A549 (cell line): ENCODE measurements at regions not wholly inside any gene's neighbourhood (a gene's known extent, or its start where the extent isn't known, plus 50 kb on each side); places are given as distances from the start of the nearest gene placed in this dataset.

Source experiments
- CBX2 ChIP-seq: fragments of 200-600 bp; sonication (generic); IDR thresholded peaks from 2 replicates; pipeline ENCODE4 v1.6.1; 2016; ENCODE audit warnings: low read depth, mild to moderate bottlenecking, borderline replicate concordance
- HDAC2 ChIP-seq: fragments of 200-600 bp; sonication (generic); IDR thresholded peaks from 2 replicates; pipeline ENCODE4 v1.6.1; 2016
- POLR2A ChIP-seq: IDR thresholded peaks from 2 replicates; pipeline ENCODE4 v1.6.1; 2012; ENCODE audit warnings: mild to moderate bottlenecking, low read length
- POLR2AphosphoS2 ChIP-seq: conservative IDR thresholded peaks from 2 replicates; pipeline ENCODE4 v1.6.1; 2012; ENCODE audit warnings: low read length, improper control_type of control experiment, inconsistent platforms
- RAD21 ChIP-seq, 2 experiments: fragments of >200 bp in 1 of 2; sonication (Bioruptor Twin) in 1 of 2; formaldehyde crosslinking in 1 of 2; IDR thresholded peaks in 1 of 2; conservative IDR thresholded peaks in 1 of 2; 2 replicates in 1 of 2; 3 replicates in 1 of 2; pipeline ENCODE4 v1.6.1; 2012 to 2018; ENCODE audit warnings: inconsistent platforms in 1 of 2
- RCOR1 ChIP-seq: fragments of 150-350 bp; IDR thresholded peaks from 2 replicates; pipeline ENCODE4 v1.6.1; 2014; ENCODE audit warnings: antibody characterized with exemption, low read length, low read depth
- RFX5 ChIP-seq: fragments of 450-650 bp; IDR thresholded peaks from 2 replicates; pipeline ENCODE4 v1.7.1; 2014; ENCODE audit warnings: antibody characterized with exemption, mild to moderate bottlenecking, moderate library complexity
- RNF2 ChIP-seq: fragments of 200-600 bp; sonication (generic); IDR thresholded peaks from 2 replicates; pipeline ENCODE4 v1.6.1; 2016; ENCODE audit warnings: low read depth, mild to moderate bottlenecking, antibody characterized with exemption, moderate library complexity, borderline replicate concordance
- TF ChIP-seq, protein P1 (sequence below): fragments of >200 bp; sonication (Bioruptor Twin); formaldehyde crosslinking; IDR thresholded peaks from 3 replicates; pipeline ENCODE4 v1.5.1; 2016
- TF ChIP-seq, protein P2 (sequence below): fragments of 250-450 bp; sonication (Bioruptor Pico); IDR thresholded peaks from 2 replicates; pipeline ENCODE4 v1.5.0; 2021; ENCODE audit warnings: mild to moderate bottlenecking, moderate library complexity, borderline replicate concordance
- TF ChIP-seq, protein P3 (sequence below): fragments of 200-600 bp; sonication (generic); IDR thresholded peaks from 2 replicates; pipeline ENCODE4 v1.6.1; 2016; ENCODE audit warnings: antibody characterized with exemption, mild to moderate bottlenecking, moderate library complexity

DNA sequence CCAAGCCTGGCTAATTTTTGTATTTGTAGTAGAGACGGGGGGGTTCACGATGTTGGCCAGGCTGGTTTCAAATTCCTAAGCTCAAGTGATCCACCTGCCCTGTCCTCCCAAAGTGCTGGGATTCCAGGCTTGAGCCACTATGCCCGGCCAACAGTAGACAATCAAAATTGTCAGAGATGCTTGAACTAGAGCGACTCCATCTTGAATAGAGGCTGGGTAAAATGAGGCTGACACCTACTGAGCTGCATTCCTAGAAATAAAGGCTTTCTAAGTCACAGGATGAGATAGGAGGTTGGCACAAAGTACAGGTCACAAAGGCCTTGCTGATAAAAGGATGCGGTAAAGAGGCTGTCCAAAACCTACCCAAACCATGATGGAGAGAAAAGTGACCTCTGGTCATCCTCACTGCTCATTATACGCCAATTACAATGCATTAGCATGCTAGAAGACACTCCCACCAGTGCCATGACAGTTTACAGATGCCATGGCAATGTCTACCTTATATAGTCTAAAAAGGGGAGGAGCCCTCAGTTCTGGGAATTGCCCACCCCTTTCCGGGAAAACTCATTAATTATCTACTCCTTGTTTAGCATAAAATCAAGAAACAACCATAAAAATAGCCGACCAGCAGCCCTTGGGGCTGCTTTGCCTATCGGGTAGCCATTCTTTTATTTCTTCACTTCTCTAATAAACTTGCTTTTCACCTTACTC lies 134.5 kb downstream of the BAMBI start:
- no peak for TF ChIP-seq RFX5
- TF ChIP-seq HDAC2, result no peak
- TF ChIP-seq, protein P1, sequence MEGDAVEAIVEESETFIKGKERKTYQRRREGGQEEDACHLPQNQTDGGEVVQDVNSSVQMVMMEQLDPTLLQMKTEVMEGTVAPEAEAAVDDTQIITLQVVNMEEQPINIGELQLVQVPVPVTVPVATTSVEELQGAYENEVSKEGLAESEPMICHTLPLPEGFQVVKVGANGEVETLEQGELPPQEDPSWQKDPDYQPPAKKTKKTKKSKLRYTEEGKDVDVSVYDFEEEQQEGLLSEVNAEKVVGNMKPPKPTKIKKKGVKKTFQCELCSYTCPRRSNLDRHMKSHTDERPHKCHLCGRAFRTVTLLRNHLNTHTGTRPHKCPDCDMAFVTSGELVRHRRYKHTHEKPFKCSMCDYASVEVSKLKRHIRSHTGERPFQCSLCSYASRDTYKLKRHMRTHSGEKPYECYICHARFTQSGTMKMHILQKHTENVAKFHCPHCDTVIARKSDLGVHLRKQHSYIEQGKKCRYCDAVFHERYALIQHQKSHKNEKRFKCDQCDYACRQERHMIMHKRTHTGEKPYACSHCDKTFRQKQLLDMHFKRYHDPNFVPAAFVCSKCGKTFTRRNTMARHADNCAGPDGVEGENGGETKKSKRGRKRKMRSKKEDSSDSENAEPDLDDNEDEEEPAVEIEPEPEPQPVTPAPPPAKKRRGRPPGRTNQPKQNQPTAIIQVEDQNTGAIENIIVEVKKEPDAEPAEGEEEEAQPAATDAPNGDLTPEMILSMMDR, result no peak
- no peak for TF ChIP-seq CBX2
- TF ChIP-seq, protein P2, sequence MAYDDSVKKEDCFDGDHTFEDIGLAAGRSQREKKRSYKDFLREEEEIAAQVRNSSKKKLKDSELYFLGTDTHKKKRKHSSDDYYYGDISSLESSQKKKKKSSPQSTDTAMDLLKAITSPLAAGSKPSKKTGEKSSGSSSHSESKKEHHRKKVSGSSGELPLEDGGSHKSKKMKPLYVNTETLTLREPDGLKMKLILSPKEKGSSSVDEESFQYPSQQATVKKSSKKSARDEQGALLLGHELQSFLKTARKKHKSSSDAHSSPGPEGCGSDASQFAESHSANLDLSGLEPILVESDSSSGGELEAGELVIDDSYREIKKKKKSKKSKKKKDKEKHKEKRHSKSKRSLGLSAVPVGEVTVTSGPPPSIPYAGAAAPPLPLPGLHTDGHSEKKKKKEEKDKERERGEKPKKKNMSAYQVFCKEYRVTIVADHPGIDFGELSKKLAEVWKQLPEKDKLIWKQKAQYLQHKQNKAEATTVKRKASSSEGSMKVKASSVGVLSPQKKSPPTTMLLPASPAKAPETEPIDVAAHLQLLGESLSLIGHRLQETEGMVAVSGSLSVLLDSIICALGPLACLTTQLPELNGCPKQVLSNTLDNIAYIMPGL (CRISPR knock-in tag), result no peak
- TF ChIP-seq RCOR1, result no peak
- no peak for TF ChIP-seq POLR2A
- TF ChIP-seq RAD21 (conservative IDR thresholded peaks at IDR 0.05 in 1 of 2, IDR thresholded peaks at IDR 0.05 in 1 of 2), result no peak
- TF ChIP-seq POLR2AphosphoS2, result no peak
- no peak for TF ChIP-seq RNF2
- TF ChIP-seq, protein P3, sequence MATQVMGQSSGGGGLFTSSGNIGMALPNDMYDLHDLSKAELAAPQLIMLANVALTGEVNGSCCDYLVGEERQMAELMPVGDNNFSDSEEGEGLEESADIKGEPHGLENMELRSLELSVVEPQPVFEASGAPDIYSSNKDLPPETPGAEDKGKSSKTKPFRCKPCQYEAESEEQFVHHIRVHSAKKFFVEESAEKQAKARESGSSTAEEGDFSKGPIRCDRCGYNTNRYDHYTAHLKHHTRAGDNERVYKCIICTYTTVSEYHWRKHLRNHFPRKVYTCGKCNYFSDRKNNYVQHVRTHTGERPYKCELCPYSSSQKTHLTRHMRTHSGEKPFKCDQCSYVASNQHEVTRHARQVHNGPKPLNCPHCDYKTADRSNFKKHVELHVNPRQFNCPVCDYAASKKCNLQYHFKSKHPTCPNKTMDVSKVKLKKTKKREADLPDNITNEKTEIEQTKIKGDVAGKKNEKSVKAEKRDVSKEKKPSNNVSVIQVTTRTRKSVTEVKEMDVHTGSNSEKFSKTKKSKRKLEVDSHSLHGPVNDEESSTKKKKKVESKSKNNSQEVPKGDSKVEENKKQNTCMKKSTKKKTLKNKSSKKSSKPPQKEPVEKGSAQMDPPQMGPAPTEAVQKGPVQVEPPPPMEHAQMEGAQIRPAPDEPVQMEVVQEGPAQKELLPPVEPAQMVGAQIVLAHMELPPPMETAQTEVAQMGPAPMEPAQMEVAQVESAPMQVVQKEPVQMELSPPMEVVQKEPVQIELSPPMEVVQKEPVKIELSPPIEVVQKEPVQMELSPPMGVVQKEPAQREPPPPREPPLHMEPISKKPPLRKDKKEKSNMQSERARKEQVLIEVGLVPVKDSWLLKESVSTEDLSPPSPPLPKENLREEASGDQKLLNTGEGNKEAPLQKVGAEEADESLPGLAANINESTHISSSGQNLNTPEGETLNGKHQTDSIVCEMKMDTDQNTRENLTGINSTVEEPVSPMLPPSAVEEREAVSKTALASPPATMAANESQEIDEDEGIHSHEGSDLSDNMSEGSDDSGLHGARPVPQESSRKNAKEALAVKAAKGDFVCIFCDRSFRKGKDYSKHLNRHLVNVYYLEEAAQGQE, result no peak
